ENCODE measurements at regions not wholly inside any gene's neighbourhood (a gene's known extent, or its start where the extent isn't known, plus 50 kb on each side); places are given as distances from the start of the nearest gene placed in this dataset.

- in situ Hi-C loops (cut with HindIII; ENCODE audit: low sequenced_read_pairs): no loop called here
Measured at GRCh38 chr10:8721650-8722049, 667.2 kb downstream of the GATA3 start.

- in situ Hi-C loops (cut with HindIII; ENCODE audit: low sequenced_read_pairs): no loop called here
Measured at GRCh38 chr10:8722835-8723234, 668.3 kb downstream of the GATA3 start.

- in situ Hi-C loops (cut with HindIII; ENCODE audit: low sequenced_read_pairs): no loop called here
Measured at GRCh38 chr10:8725343-8725742, 670.9 kb downstream of the GATA3 start.

- in situ Hi-C loops (cut with HindIII; ENCODE audit: low sequenced_read_pairs): no loop called here
Measured at GRCh38 chr10:8726084-8726778, 671.7 kb downstream of the GATA3 start.

GRCh38 chr10:8726779-8727084 is 672.2 kb downstream of the GATA3 start:
- in situ Hi-C loops (cut with HindIII; ENCODE audit: low sequenced_read_pairs): no loop called here

GRCh38 chr10:8731121-8732095 is 676.9 kb downstream of the GATA3 start:
- in situ Hi-C loops (cut with HindIII; ENCODE audit: low sequenced_read_pairs): no loop called here

- in situ Hi-C loops (cut with HindIII; ENCODE audit: low sequenced_read_pairs): no loop called here
Measured at GRCh38 chr10:8738987-8739386, 684.5 kb downstream of the GATA3 start.

GRCh38 chr10:8752146-8752843 is 697.8 kb downstream of the GATA3 start:
- in situ Hi-C loops (cut with HindIII; ENCODE audit: low sequenced_read_pairs): no loop called here

- in situ Hi-C loops (cut with HindIII; ENCODE audit: low sequenced_read_pairs): no loop called here
Measured at GRCh38 chr10:8758029-8758428, 703.5 kb downstream of the GATA3 start.

- in situ Hi-C loops (cut with HindIII; ENCODE audit: low sequenced_read_pairs): no loop called here
Measured at GRCh38 chr10:8766899-8767298, 712.4 kb downstream of the GATA3 start.

GRCh38 chr10:8767591-8767990 is 713.1 kb downstream of the GATA3 start:
- in situ Hi-C loops (cut with HindIII; ENCODE audit: low sequenced_read_pairs): no loop called here

- in situ Hi-C loops (cut with HindIII; ENCODE audit: low sequenced_read_pairs): no loop called here
Measured at GRCh38 chr10:8768341-8768740, 713.9 kb downstream of the GATA3 start.

- in situ Hi-C loops (cut with HindIII; ENCODE audit: low sequenced_read_pairs): no loop called here
Measured at GRCh38 chr10:8768852-8769251, 714.4 kb downstream of the GATA3 start.

- in situ Hi-C loops (cut with HindIII; ENCODE audit: low sequenced_read_pairs): loop anchor here (25.0 kb wide), 1 partner anchor 90 kb away; no protein-coding TSS in a partner anchor
Measured at GRCh38 chr10:8776926-8777622, 722.6 kb downstream of the GATA3 start.

GRCh38 chr10:8778713-8779112 is 724.2 kb downstream of the GATA3 start:
- in situ Hi-C loops (cut with HindIII; ENCODE audit: low sequenced_read_pairs): loop anchor here (25.0 kb wide), 1 partner anchor 91 kb away; no protein-coding TSS in a partner anchor

- in situ Hi-C loops (cut with HindIII; ENCODE audit: low sequenced_read_pairs): loop anchor here (25.0 kb wide), 1 partner anchor 100 kb away; no protein-coding TSS in a partner anchor
Measured at GRCh38 chr10:8787649-8788048, 733.2 kb downstream of the GATA3 start.

GRCh38 chr10:8790390-8790789 is 735.9 kb downstream of the GATA3 start:
- in situ Hi-C loops (cut with HindIII; ENCODE audit: low sequenced_read_pairs): loop anchor here (25.0 kb wide), 1 partner anchor 103 kb away; no protein-coding TSS in a partner anchor

- in situ Hi-C loops (cut with HindIII; ENCODE audit: low sequenced_read_pairs): loop anchor here (25.0 kb wide), 1 partner anchor 108 kb away; no protein-coding TSS in a partner anchor
Measured at GRCh38 chr10:8794860-8795259, 740.4 kb downstream of the GATA3 start.

- in situ Hi-C loops (cut with HindIII; ENCODE audit: low sequenced_read_pairs): no loop called here
Measured at GRCh38 chr10:8800426-8800825, 745.9 kb downstream of the GATA3 start.

- in situ Hi-C loops (cut with HindIII; ENCODE audit: low sequenced_read_pairs): no loop called here
Measured at GRCh38 chr10:8803992-8804391, 749.5 kb downstream of the GATA3 start.

GRCh38 chr10:8810677-8811076 is 756.2 kb downstream of the GATA3 start:
- in situ Hi-C loops (cut with HindIII; ENCODE audit: low sequenced_read_pairs): no loop called here
